NB4 (cell line): ENCODE measurements at regions not wholly inside any gene's neighbourhood (a gene's known extent, or its start where the extent isn't known, plus 50 kb on each side); places are given as distances from the start of the nearest gene placed in this dataset.

Experiments used
- CTCF ChIP-seq: IDR thresholded peaks from one replicate; pipeline ENCODE4 v1.5.1; 2012; ENCODE audit warnings: low read depth, low read length
- MAX ChIP-seq: IDR thresholded peaks from 2 replicates; pipeline ENCODE4 v1.6.1; 2011; ENCODE audit warnings: low read depth, low read length
- POLR2A ChIP-seq: IDR thresholded peaks from 2 replicates; pipeline ENCODE4 v1.6.1; 2011; ENCODE audit warnings: mild to moderate bottlenecking; ENCODE audit not compliant: insufficient read length; ENCODE audit errors: extremely low read depth

GRCh38 chr4:26220696-26221095 is 100.1 kb upstream of the RBPJ start:
- TF ChIP-seq CTCF (no peak), POLR2A (no peak), MAX (no peak)
